Caco-2 (cell line): ENCODE measurements at regions not wholly inside any gene's neighbourhood (a gene's known extent, or its start where the extent isn't known, plus 50 kb on each side); places are given as distances from the start of the nearest gene placed in this dataset.

Experiments used
- BruUV-seq: library from RNA; stranded (reverse); fragments of 400-500 nt; replicated peaks from 2 replicates; lab custom pipeline; 2021; lab: Mats Ljungman, UMichigan
- CTCF ChIA-PET: fragments of 300-600 bp; sonication (Branson Sonifier 250); formaldehyde crosslinking; loops from one replicate; lab custom pipeline; 2022; ENCODE audit warnings: antibody characterized with exemption; lab: Charles Lee
- POLR2A ChIA-PET: fragments of 300-600 bp; sonication (Branson Sonifier 250); formaldehyde crosslinking; loops from one replicate; lab custom pipeline; 2022; ENCODE audit warnings: antibody characterized with exemption; lab: Charles Lee
- DNase-seq, 2 experiments: peaks; one replicate each; pipeline versions ENCODE4 v3.0.0 to v3.0.0-alpha.2; 2020 to 2022
- H3K27me3 ChIP-seq: replicated peaks from 2 replicates; pipeline ENCODE4 v1.6.0; 2011; ENCODE audit warnings: low read length; ENCODE audit not compliant: control insufficient read depth, insufficient read depth
- H3K36me3 ChIP-seq: 2 replicates; pipeline ENCODE4 v1.5.1; 2011; ENCODE audit warnings: low read length; ENCODE audit not compliant: control insufficient read depth, insufficient read depth
- H3K4me1 ChIP-seq: fragments of 250-450 bp; sonication (Bioruptor Pico); 2 replicates; pipeline ENCODE4 v1.5.1; 2020; ENCODE audit warnings: mild to moderate bottlenecking
- H3K4me3 ChIP-seq: 2 replicates; pipeline ENCODE4 v1.5.1; 2011; ENCODE audit warnings: low read depth, mild to moderate bottlenecking, control low read depth, low read length
- H3K9me3 ChIP-seq: fragments of 250-450 bp; sonication (Bioruptor Pico); 2 replicates; pipeline ENCODE4 v1.5.1; 2020; ENCODE audit warnings: mild to moderate bottlenecking, moderate library complexity
- H3K27ac Mint-ChIP-seq: one replicate; pipeline ENCODE4 v1.8.0; 2022; ENCODE audit warnings: mixed read lengths; ENCODE audit not compliant: unreplicated experiment
- H3K27me3 Mint-ChIP-seq: one replicate; pipeline ENCODE4 v1.8.0; 2022; ENCODE audit warnings: mixed read lengths; ENCODE audit not compliant: insufficient read depth, unreplicated experiment
- H3K36me3 Mint-ChIP-seq: one replicate; pipeline ENCODE4 v1.8.0; 2022; ENCODE audit warnings: mild to moderate bottlenecking, mixed read lengths; ENCODE audit not compliant: insufficient read depth, unreplicated experiment
- H3K4me1 Mint-ChIP-seq: one replicate; pipeline ENCODE4 v1.8.0; 2022; ENCODE audit warnings: low read depth, mixed read lengths; ENCODE audit not compliant: unreplicated experiment
- H3K4me3 Mint-ChIP-seq: one replicate; pipeline ENCODE4 v1.8.0; 2022; ENCODE audit warnings: mild to moderate bottlenecking, moderate library complexity, mixed read lengths; ENCODE audit not compliant: unreplicated experiment
- H3K9me3 Mint-ChIP-seq: one replicate; pipeline ENCODE4 v1.8.0; 2022; ENCODE audit warnings: mixed read lengths; ENCODE audit not compliant: unreplicated experiment
- CTCF ChIP-seq, 2 experiments: fragments of 200-600 bp in 1 of 2; IDR thresholded peaks; 1 replicate in 1 of 2; 2 replicates in 1 of 2; pipeline versions ENCODE4 v1.5.1 to v1.8.0; 2011 to 2022; ENCODE audit warnings: antibody characterized with exemption in 1 of 2, control low read depth in 1 of 2, inconsistent platforms in 1 of 2, low read depth in 1 of 2, low read length in 1 of 2, mild to moderate bottlenecking in 1 of 2, moderate library complexity in 1 of 2; ENCODE audit not compliant: insufficient read depth in 1 of 2, severe bottlenecking in 1 of 2, unreplicated experiment in 1 of 2
- intact Hi-C: fragments of 100-400 bp; cut with micrococcal nuclease; formaldehyde crosslinking; loops from one replicate; pipeline ENCODE4 v1.10.0; 2022; ENCODE audit not compliant: unreplicated experiment

DNA sequence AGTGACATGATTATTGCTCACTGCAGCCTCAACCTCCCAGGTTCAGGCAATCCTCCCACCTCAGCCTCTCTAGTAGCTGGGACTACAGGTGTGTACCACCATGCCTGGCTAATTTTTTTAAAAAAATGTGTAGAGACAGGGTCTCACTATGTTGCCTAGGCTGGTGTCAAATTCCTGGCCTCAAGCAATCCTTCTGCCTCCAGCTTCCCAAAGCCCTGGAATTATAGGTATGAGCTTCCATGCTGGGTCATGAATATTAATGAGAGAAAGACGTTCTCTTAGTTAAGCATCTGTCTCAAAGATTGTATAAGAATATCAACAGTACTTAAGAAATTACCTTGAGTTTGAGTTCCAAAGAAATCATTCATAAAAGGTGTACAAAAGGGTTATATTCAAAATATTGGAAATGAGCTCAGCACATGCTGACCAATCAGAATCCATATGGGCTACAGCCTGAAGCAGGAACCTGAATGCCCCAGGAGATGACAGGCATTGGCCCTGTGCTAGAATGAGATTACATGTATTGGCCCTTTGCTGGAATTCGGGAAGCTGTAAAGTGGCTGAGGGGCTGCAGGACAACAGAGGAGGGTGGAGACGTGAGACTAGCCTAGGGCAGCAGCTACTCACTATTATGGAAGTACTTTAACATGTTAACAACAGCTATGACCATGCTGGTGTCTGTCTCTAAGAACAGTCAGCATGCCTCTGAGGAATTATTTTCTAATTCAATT, 157.0 kb upstream of the CPNE8 start:
- no peak for TF ChIP-seq CTCF (IDR thresholded peaks at IDR 0.05; ENCODE audit: insufficient read depth in 1 of 2, low read depth in 1 of 2, low read length in 1 of 2, severe bottlenecking in 1 of 2, unreplicated experiment in 1 of 2)
- intact Hi-C loops: no loop called here
- ChIA-PET CTCF (no interaction called here), POLR2A (interaction anchor here (0.6 kb wide), 1 partner anchor 1304 kb away, joined by 3 read pairs; no protein-coding TSS in a partner anchor)
- DNase-seq: no peak
- no peak overlapping the region for H3K27ac Mint-ChIP-seq
- Histone ChIP-seq H3K4me1 (no peaks in the 10 kb centered on the region), H3K27me3 (no peaks in the 10 kb centered on the region; the same call in 1 of the 2 replicates), H3K4me3 (no peak overlapping the region), H3K36me3 (no peaks in the 10 kb centered on the region), H3K9me3 (no peaks in the 10 kb centered on the region)
- no peaks in the 10 kb centered on the region for H3K27me3 Mint-ChIP-seq
- BruUV-seq: no TSS peak
- H3K4me1 Mint-ChIP-seq: peaks cover 6% of the 10 kb centered on the region
- no peak overlapping the region for H3K4me3 Mint-ChIP-seq
- H3K36me3 Mint-ChIP-seq: no peaks in the 10 kb centered on the region
- H3K9me3 Mint-ChIP-seq: no peaks in the 10 kb centered on the region

DNA sequence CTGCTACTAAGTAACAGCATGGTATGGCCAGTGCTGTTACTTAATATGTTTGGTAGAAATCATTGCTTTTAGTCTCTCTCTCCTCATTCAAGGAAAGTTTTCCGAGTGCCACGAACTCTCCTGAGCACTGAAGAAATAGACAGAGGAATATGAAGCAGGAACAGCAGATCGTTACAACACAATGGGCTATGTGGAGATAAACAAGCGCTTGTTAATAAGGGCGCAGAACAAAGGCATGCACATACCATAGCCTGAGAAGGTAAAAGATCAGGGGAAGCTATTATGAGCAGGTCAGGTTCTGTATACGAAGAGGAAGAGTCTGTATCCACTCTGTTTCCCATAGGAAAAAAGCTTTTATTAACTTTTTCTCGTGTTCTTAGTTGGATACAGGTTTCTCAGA, 156.2 kb upstream of the CPNE8 start:
- ChIA-PET CTCF (no interaction called here), POLR2A (no interaction called here)
- no peak for TF ChIP-seq CTCF (IDR thresholded peaks at IDR 0.05; ENCODE audit: insufficient read depth in 1 of 2, low read depth in 1 of 2, low read length in 1 of 2, severe bottlenecking in 1 of 2, unreplicated experiment in 1 of 2)
- intact Hi-C loops: no loop called here
- DNase-seq: no peak
- no peak overlapping the region for H3K27ac Mint-ChIP-seq
- no peaks in the 10 kb centered on the region for H3K9me3 ChIP-seq
- no peaks in the 10 kb centered on the region for H3K36me3 ChIP-seq
- no TSS peak for BruUV-seq
- H3K4me3 ChIP-seq: no peak overlapping the region
- no peaks in the 10 kb centered on the region for H3K9me3 Mint-ChIP-seq
- no peak overlapping the region for H3K4me3 Mint-ChIP-seq
- H3K27me3 ChIP-seq: no peaks in the 10 kb centered on the region; the same call in 1 of the 2 replicates
- no peaks in the 10 kb centered on the region for H3K4me1 ChIP-seq
- H3K36me3 Mint-ChIP-seq: no peaks in the 10 kb centered on the region
- H3K4me1 Mint-ChIP-seq: peaks cover 6% of the 10 kb centered on the region
- no peaks in the 10 kb centered on the region for H3K27me3 Mint-ChIP-seq

DNA sequence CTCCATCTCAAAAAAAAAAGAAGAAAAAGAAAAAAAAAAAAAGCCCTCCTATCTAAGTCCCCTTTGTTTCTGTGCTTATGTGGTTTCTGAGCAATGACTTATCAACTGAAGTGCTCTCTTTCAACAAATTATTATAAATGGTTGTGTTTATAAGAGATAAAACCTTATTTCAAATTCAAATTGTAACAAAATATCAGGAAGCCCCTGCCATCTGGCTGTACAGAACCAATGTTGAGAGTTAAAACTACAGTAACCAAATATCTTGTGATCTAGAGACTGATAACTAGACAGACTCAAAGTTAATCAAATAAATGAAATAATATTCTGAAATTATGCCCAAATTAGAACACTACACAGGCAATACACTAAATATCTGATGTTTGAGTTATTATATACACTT, 143.0 kb upstream of the CPNE8 start:
- POLR2A ChIA-PET: no interaction called here
- TF ChIP-seq CTCF (IDR thresholded peaks at IDR 0.05; ENCODE audit: insufficient read depth in 1 of 2, low read depth in 1 of 2, low read length in 1 of 2, severe bottlenecking in 1 of 2, unreplicated experiment in 1 of 2): no peak
- H3K36me3 Mint-ChIP-seq: no peaks in the 10 kb centered on the region
- no peaks in the 10 kb centered on the region for H3K4me1 Mint-ChIP-seq
- no peaks in the 10 kb centered on the region for H3K27me3 ChIP-seq
- BruUV-seq: no TSS peak
- peaks cover 9% of the 10 kb centered on the region for H3K27me3 Mint-ChIP-seq
- no peak for DNase-seq
- H3K4me3 ChIP-seq: no peak overlapping the region
- H3K9me3 Mint-ChIP-seq: no peaks in the 10 kb centered on the region
- intact Hi-C loops: no loop called here
- CTCF ChIA-PET: no interaction called here
- H3K36me3 ChIP-seq: no peaks in the 10 kb centered on the region
- H3K4me3 Mint-ChIP-seq: no peak overlapping the region
- H3K4me1 ChIP-seq: 0 out of 2 replicates have a peak, but pooled peaks cover 2% of the 10 kb centered on the region
- no peaks in the 10 kb centered on the region for H3K9me3 ChIP-seq
- H3K27ac Mint-ChIP-seq: no peak overlapping the region
